GM19438 (cell line): ENCODE measurements at regions not wholly inside any gene's neighbourhood (a gene's known extent, or its start where the extent isn't known, plus 50 kb on each side); places are given as distances from the start of the nearest gene placed in this dataset.

ENCODE experiments used
- ATAC-seq: cut with Tn5 transposase; IDR thresholded peaks from one replicate; pipeline ENCODE4 v1.9.1; 2021; ENCODE audit warnings: low read depth; ENCODE audit not compliant: unreplicated experiment

- ATAC-seq, result no peak
Observed at GRCh38 chr6:119921491-119922010, 572.0 kb upstream of the MAN1A1 start.

GRCh38 chr6:119917186-119917585, 567.6 kb upstream of the MAN1A1 start:
- no peak for ATAC-seq

- no peak for ATAC-seq
Observed at GRCh38 chr6:119915971-119916370, 566.4 kb upstream of the MAN1A1 start.

- no peak for ATAC-seq
Observed at GRCh38 chr6:119908157-119908556, 558.6 kb upstream of the MAN1A1 start.

GRCh38 chr6:119902681-119903080, 553.1 kb upstream of the MAN1A1 start:
- no peak for ATAC-seq

GRCh38 chr6:119896806-119897205, 547.2 kb upstream of the MAN1A1 start:
- ATAC-seq, result no peak

GRCh38 chr6:119895626-119896025, 546.1 kb upstream of the MAN1A1 start:
- ATAC-seq, result no peak

- no peak for ATAC-seq
Observed at GRCh38 chr6:119894811-119895210, 545.2 kb upstream of the MAN1A1 start.

GRCh38 chr6:119891644-119892043, 542.1 kb upstream of the MAN1A1 start:
- no peak for ATAC-seq

- ATAC-seq, result no peak
Observed at GRCh38 chr6:119891206-119891605, 541.6 kb upstream of the MAN1A1 start.

GRCh38 chr6:119890470-119890869, 540.9 kb upstream of the MAN1A1 start:
- no peak for ATAC-seq

- no peak for ATAC-seq
Observed at GRCh38 chr6:119887666-119888065, 538.1 kb upstream of the MAN1A1 start.

- ATAC-seq, result no peak
Observed at GRCh38 chr6:119881416-119881815, 531.9 kb upstream of the MAN1A1 start.

GRCh38 chr6:119880840-119881239, 531.3 kb upstream of the MAN1A1 start:
- no peak for ATAC-seq

- ATAC-seq, result no peak
Observed at GRCh38 chr6:119879731-119880130, 530.2 kb upstream of the MAN1A1 start.

GRCh38 chr6:119874381-119874780, 524.8 kb upstream of the MAN1A1 start:
- no peak for ATAC-seq

- ATAC-seq, result no peak
Observed at GRCh38 chr6:119873107-119873506, 523.5 kb upstream of the MAN1A1 start.

GRCh38 chr6:119871520-119871919, 522.0 kb upstream of the MAN1A1 start:
- no peak for ATAC-seq

GRCh38 chr6:119865466-119866350, 516.1 kb upstream of the MAN1A1 start:
- no peak for ATAC-seq

- no peak for ATAC-seq
Observed at GRCh38 chr6:119862719-119863118, 513.2 kb upstream of the MAN1A1 start.

- no peak for ATAC-seq
Observed at GRCh38 chr6:119858901-119859300, 509.3 kb upstream of the MAN1A1 start.

GRCh38 chr6:119856136-119856535, 506.6 kb upstream of the MAN1A1 start:
- ATAC-seq, result peak; percentile 51
